ENCODE measurements at regions not wholly inside any gene's neighbourhood (a gene's known extent, or its start where the extent isn't known, plus 50 kb on each side); places are given as distances from the start of the nearest gene placed in this dataset.

- DNase-seq (ENCODE audit: low read depth, low spot score), result no peak
Observed at GRCh38 chr2:181242262-181242661, 214.9 kb upstream of the ITGA4 start.

- no peak for DNase-seq (ENCODE audit: low read depth, low spot score)
Observed at GRCh38 chr2:181243319-181243718, 213.9 kb upstream of the ITGA4 start.

GRCh38 chr2:181250691-181251090, 206.5 kb upstream of the ITGA4 start:
- DNase-seq (ENCODE audit: low read depth, low spot score), result no peak

GRCh38 chr2:181252262-181253148, 204.7 kb upstream of the ITGA4 start:
- DNase-seq (ENCODE audit: low read depth, low spot score), result no peak

GRCh38 chr2:181253438-181253837, 203.7 kb upstream of the ITGA4 start:
- DNase-seq (ENCODE audit: low read depth, low spot score), result no peak

- no peak for DNase-seq (ENCODE audit: low read depth, low spot score)
Observed at GRCh38 chr2:181255651-181256050, 201.5 kb upstream of the ITGA4 start.

GRCh38 chr2:181258720-181259119, 198.5 kb upstream of the ITGA4 start:
- no peak for DNase-seq (ENCODE audit: low read depth, low spot score)

GRCh38 chr2:181262782-181263181, 194.4 kb upstream of the ITGA4 start:
- DNase-seq (ENCODE audit: low read depth, low spot score), result no peak

GRCh38 chr2:181264001-181264400, 193.2 kb upstream of the ITGA4 start:
- DNase-seq (ENCODE audit: low read depth, low spot score), result no peak

- no peak for DNase-seq (ENCODE audit: low read depth, low spot score)
Observed at GRCh38 chr2:181264441-181264840, 192.7 kb upstream of the ITGA4 start.

- DNase-seq (ENCODE audit: low read depth, low spot score), result no peak
Observed at GRCh38 chr2:181266614-181267013, 190.6 kb upstream of the ITGA4 start.

GRCh38 chr2:181268174-181268867, 188.9 kb upstream of the ITGA4 start:
- DNase-seq (ENCODE audit: low read depth, low spot score), result no peak

GRCh38 chr2:181273986-181274385, 183.2 kb upstream of the ITGA4 start:
- no peak for DNase-seq (ENCODE audit: low read depth, low spot score)

- DNase-seq (ENCODE audit: low read depth, low spot score), result no peak
Observed at GRCh38 chr2:181275643-181276070, 181.5 kb upstream of the ITGA4 start.

- DNase-seq (ENCODE audit: low read depth, low spot score), result no peak
Observed at GRCh38 chr2:181281206-181281832, 175.9 kb upstream of the ITGA4 start.

GRCh38 chr2:181285116-181285515, 172.1 kb upstream of the ITGA4 start:
- DNase-seq (ENCODE audit: low read depth, low spot score), result no peak

GRCh38 chr2:181289698-181290097, 167.5 kb upstream of the ITGA4 start:
- no peak for DNase-seq (ENCODE audit: low read depth, low spot score)

- no peak for DNase-seq (ENCODE audit: low read depth, low spot score)
Observed at GRCh38 chr2:181290182-181290581, 167.0 kb upstream of the ITGA4 start.

GRCh38 chr2:181294979-181295378, 162.2 kb upstream of the ITGA4 start:
- no peak for DNase-seq (ENCODE audit: low read depth, low spot score)

GRCh38 chr2:181300600-181301291, 156.4 kb upstream of the ITGA4 start:
- DNase-seq (ENCODE audit: low read depth, low spot score), result no peak

- DNase-seq (ENCODE audit: low read depth, low spot score), result no peak
Observed at GRCh38 chr2:181304011-181304844, 153.0 kb upstream of the ITGA4 start.
